ENCODE measurements at regions not wholly inside any gene's neighbourhood (a gene's known extent, or its start where the extent isn't known, plus 50 kb on each side); places are given as distances from the start of the nearest gene placed in this dataset.

GRCh38 chr2:158904627-158905177 lies 63.7 kb upstream of the TANC1 start:
- Histone ChIP-seq H3K27me3 (ENCODE audit: control insufficient read depth in 2 of 2, insufficient read depth in 2 of 2, low read length in 2 of 2) (no peaks in the 10 kb centered on the region), H3K4me1 (ENCODE audit: control insufficient read depth, extremely low read depth, insufficient read depth, low read length) (no peaks in the 10 kb centered on the region), H3K9me1 (replicated peaks; ENCODE audit: control insufficient read depth, extremely low read depth, insufficient read depth, low read length) (no peaks in the 10 kb centered on the region), H3K4me3 (replicated peaks in 1 of 3; ENCODE audit: insufficient read depth in 1 of 3, low read depth in 1 of 3, low read length in 3 of 3) (no peak overlapping the region), H3K79me2 (ENCODE audit: control insufficient read depth, insufficient read depth, low read length) (no peaks in the 10 kb centered on the region), H2AFZ (ENCODE audit: low read depth, low read length) (no peak overlapping the region), H3K9ac (replicated peaks; ENCODE audit: extremely low read depth, insufficient read depth, low read length) (no peak overlapping the region), H3K27ac (ENCODE audit: insufficient read depth, low read depth, low read length) (no peak overlapping the region), H3K9me3 (replicated peaks; ENCODE audit: control insufficient read depth, insufficient read depth, low read length) (no peaks in the 10 kb centered on the region), H4K20me1 (replicated peaks; ENCODE audit: control insufficient read depth, extremely low read depth, insufficient read depth, low read length) (no peaks in the 10 kb centered on the region), H3K36me3 (ENCODE audit: control insufficient read depth in 2 of 2, extremely low read depth in 1 of 2, insufficient read depth in 2 of 2, low read length in 2 of 2) (no peaks in the 10 kb centered on the region), H3K4me2 (ENCODE audit: insufficient read depth, low read length) (no peak overlapping the region)
- BruUV-seq (replicated peaks) = no TSS peak
- DNase-seq (ENCODE audit: low read depth, low spot score) (no peak), FAIRE-seq (no peak)
- ChIA-PET CTCF (interaction anchor here (0.6 to 8.8 kb wide), 5 partner anchors 8 to 214 kb away, joined by 3 to 104 read pairs (median 3); no protein-coding TSS in a partner anchor), POLR2A (no interaction called here)
- dilution Hi-C loops (cut with MboI; ENCODE audit: extremely low pct_ligation_motif_present, low sequenced_read_pairs) (no loop called here), intact Hi-C loops (cut with micrococcal nuclease) (no loop called here)
- TF ChIP-seq FOS (IDR thresholded peaks at IDR 0.05; ENCODE audit: borderline replicate concordance, insufficient read depth, low read length) = no peak
- TF ChIP-seq JUN (IDR thresholded peaks at IDR 0.05; ENCODE audit: borderline replicate concordance, insufficient read depth, insufficient read length, low read depth) = no peak
- TF ChIP-seq POLR2A (IDR thresholded peaks at IDR 0.05; ENCODE audit: low read depth, low read length) = no peak
- no peak for TF ChIP-seq MAX (IDR thresholded peaks at IDR 0.05; ENCODE audit: insufficient read depth, insufficient read length)

- Histone ChIP-seq H3K27ac (ENCODE audit: insufficient read depth, low read depth, low read length) (no peak overlapping the region), H3K9me3 (replicated peaks; ENCODE audit: control insufficient read depth, insufficient read depth, low read length) (no peaks in the 10 kb centered on the region), H2AFZ (ENCODE audit: low read depth, low read length) (no peak overlapping the region), H3K4me1 (ENCODE audit: control insufficient read depth, extremely low read depth, insufficient read depth, low read length) (no peaks in the 10 kb centered on the region), H3K4me2 (ENCODE audit: insufficient read depth, low read length) (no peak overlapping the region), H3K27me3 (ENCODE audit: control insufficient read depth in 2 of 2, insufficient read depth in 2 of 2, low read length in 2 of 2) (no peaks in the 10 kb centered on the region), H3K9me1 (replicated peaks; ENCODE audit: control insufficient read depth, extremely low read depth, insufficient read depth, low read length) (no peaks in the 10 kb centered on the region), H3K4me3 (replicated peaks in 1 of 3; ENCODE audit: insufficient read depth in 1 of 3, low read depth in 1 of 3, low read length in 3 of 3) (no peak overlapping the region), H3K79me2 (ENCODE audit: control insufficient read depth, insufficient read depth, low read length) (no peaks in the 10 kb centered on the region), H3K36me3 (ENCODE audit: control insufficient read depth in 2 of 2, extremely low read depth in 1 of 2, insufficient read depth in 2 of 2, low read length in 2 of 2) (no peaks in the 10 kb centered on the region), H4K20me1 (replicated peaks; ENCODE audit: control insufficient read depth, extremely low read depth, insufficient read depth, low read length) (no peaks in the 10 kb centered on the region), H3K9ac (replicated peaks; ENCODE audit: extremely low read depth, insufficient read depth, low read length) (no peak overlapping the region)
- intact Hi-C loops (cut with micrococcal nuclease) = no loop called here
- FAIRE-seq (peak; percentile 4), DNase-seq (ENCODE audit: low read depth, low spot score) (no peak)
- dilution Hi-C loops (cut with MboI; ENCODE audit: extremely low pct_ligation_motif_present, low sequenced_read_pairs) = no loop called here
- no peak for TF ChIP-seq JUN (IDR thresholded peaks at IDR 0.05; ENCODE audit: borderline replicate concordance, insufficient read depth, insufficient read length, low read depth)
- TF ChIP-seq MYC (IDR thresholded peaks at IDR 0.05; ENCODE audit: low read depth, low read length) = no peak
- no peak for TF ChIP-seq POLR2A (IDR thresholded peaks at IDR 0.05; ENCODE audit: low read depth, low read length)
- TF ChIP-seq POLR2AphosphoS5 (IDR thresholded peaks at IDR 0.05; ENCODE audit: insufficient read depth, low read depth, low read length) = no peak
- TF ChIP-seq, protein P1, sequence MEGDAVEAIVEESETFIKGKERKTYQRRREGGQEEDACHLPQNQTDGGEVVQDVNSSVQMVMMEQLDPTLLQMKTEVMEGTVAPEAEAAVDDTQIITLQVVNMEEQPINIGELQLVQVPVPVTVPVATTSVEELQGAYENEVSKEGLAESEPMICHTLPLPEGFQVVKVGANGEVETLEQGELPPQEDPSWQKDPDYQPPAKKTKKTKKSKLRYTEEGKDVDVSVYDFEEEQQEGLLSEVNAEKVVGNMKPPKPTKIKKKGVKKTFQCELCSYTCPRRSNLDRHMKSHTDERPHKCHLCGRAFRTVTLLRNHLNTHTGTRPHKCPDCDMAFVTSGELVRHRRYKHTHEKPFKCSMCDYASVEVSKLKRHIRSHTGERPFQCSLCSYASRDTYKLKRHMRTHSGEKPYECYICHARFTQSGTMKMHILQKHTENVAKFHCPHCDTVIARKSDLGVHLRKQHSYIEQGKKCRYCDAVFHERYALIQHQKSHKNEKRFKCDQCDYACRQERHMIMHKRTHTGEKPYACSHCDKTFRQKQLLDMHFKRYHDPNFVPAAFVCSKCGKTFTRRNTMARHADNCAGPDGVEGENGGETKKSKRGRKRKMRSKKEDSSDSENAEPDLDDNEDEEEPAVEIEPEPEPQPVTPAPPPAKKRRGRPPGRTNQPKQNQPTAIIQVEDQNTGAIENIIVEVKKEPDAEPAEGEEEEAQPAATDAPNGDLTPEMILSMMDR (IDR thresholded peaks at IDR 0.05; ENCODE audit: extremely low read depth in 1 of 2, insufficient read depth in 1 of 2, low read depth in 1 of 2, low read length in 2 of 2) = no peak
- TF ChIP-seq GATA2 (IDR thresholded peaks at IDR 0.05; ENCODE audit: insufficient read depth, insufficient read length, low read depth, low read length) = no peak
- TF ChIP-seq EZH2 (IDR thresholded peaks at IDR 0.05; ENCODE audit: borderline replicate concordance, low read depth, low read length, severe bottlenecking) = no peak
- no peak for TF ChIP-seq MAX (IDR thresholded peaks at IDR 0.05; ENCODE audit: insufficient read depth, insufficient read length)
- no peak for TF ChIP-seq FOS (IDR thresholded peaks at IDR 0.05; ENCODE audit: borderline replicate concordance, insufficient read depth, low read length)
- no TSS peak for BruUV-seq (replicated peaks)
- ChIA-PET POLR2A (no interaction called here), CTCF (no interaction called here)
Observed at GRCh38 chr2:158905341-158905740, 63.1 kb upstream of the TANC1 start.

Data from endothelial cell of umbilical vein (primary cell).